HEK293 (cell line): ENCODE measurements at regions not wholly inside any gene's neighbourhood (a gene's known extent, or its start where the extent isn't known, plus 50 kb on each side); places are given as distances from the start of the nearest gene placed in this dataset.

ENCODE experiments used
- MEIS1 ChIP-seq: sonication (generic); formaldehyde crosslinking; IDR thresholded peaks from 2 replicates; pipeline ENCODE4 v1.8.1; 2022; ENCODE audit warnings: missing genetic modification reagents, mild to moderate bottlenecking, borderline replicate concordance
- ZNF274 ChIP-seq, 2 experiments: fragments of 200-500 bp in 1 of 2; fragments of 450-650 bp in 1 of 2; sonication (Bioruptor generic) in 1 of 2; formaldehyde crosslinking in 1 of 2; IDR thresholded peaks; 2 replicates each; pipeline versions ENCODE4 v1.5.1 to v1.6.1; 2014 to 2016; ENCODE audit warnings: borderline replicate concordance in 1 of 2, inconsistent platforms in 1 of 2, low read length in 1 of 2, missing biosample characterization in 1 of 2, missing genetic modification characterization in 1 of 2
- ZNF768 ChIP-seq: fragments of 450-650 bp; formaldehyde crosslinking; IDR thresholded peaks from 2 replicates; pipeline ENCODE4 v1.5.1; 2018; ENCODE audit warnings: missing biosample characterization, mild to moderate bottlenecking, missing genetic modification characterization
- TF ChIP-seq, protein P1 (sequence below): fragments of 450-650 bp; formaldehyde crosslinking; IDR thresholded peaks from 2 replicates; pipeline ENCODE4 v1.5.1; 2016; ENCODE audit warnings: missing biosample characterization, missing genetic modification characterization

- TF ChIP-seq, protein P1, sequence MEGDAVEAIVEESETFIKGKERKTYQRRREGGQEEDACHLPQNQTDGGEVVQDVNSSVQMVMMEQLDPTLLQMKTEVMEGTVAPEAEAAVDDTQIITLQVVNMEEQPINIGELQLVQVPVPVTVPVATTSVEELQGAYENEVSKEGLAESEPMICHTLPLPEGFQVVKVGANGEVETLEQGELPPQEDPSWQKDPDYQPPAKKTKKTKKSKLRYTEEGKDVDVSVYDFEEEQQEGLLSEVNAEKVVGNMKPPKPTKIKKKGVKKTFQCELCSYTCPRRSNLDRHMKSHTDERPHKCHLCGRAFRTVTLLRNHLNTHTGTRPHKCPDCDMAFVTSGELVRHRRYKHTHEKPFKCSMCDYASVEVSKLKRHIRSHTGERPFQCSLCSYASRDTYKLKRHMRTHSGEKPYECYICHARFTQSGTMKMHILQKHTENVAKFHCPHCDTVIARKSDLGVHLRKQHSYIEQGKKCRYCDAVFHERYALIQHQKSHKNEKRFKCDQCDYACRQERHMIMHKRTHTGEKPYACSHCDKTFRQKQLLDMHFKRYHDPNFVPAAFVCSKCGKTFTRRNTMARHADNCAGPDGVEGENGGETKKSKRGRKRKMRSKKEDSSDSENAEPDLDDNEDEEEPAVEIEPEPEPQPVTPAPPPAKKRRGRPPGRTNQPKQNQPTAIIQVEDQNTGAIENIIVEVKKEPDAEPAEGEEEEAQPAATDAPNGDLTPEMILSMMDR (tag by site-specific recombination), result no peak
- no peak for TF ChIP-seq ZNF768 (tag by site-specific recombination)
- TF ChIP-seq MEIS1 (CRISPR knock-in tag), result no peak
- TF ChIP-seq ZNF274 (IDR thresholded peaks at IDR 0.05; ENCODE audit: low read length), result no peak
- TF ChIP-seq ZNF274 (tag by site-specific recombination; IDR thresholded peaks at IDR 0.05; ENCODE audit: borderline replicate concordance), result no peak
Observed at GRCh38 chrX:118228456-118228855, 111.8 kb upstream of the KLHL13 start.
